ENCODE measurements at regions not wholly inside any gene's neighbourhood (a gene's known extent, or its start where the extent isn't known, plus 50 kb on each side); places are given as distances from the start of the nearest gene placed in this dataset.
A peak's percentile ranks its signal among the peaks of the same experiment; 100 is the strongest.
"Not testable (repeated sequence)": the region's sequence is repeated elsewhere in the genome, so short reads cannot be mapped to it uniquely, and the experiment has no call there.

DNA sequence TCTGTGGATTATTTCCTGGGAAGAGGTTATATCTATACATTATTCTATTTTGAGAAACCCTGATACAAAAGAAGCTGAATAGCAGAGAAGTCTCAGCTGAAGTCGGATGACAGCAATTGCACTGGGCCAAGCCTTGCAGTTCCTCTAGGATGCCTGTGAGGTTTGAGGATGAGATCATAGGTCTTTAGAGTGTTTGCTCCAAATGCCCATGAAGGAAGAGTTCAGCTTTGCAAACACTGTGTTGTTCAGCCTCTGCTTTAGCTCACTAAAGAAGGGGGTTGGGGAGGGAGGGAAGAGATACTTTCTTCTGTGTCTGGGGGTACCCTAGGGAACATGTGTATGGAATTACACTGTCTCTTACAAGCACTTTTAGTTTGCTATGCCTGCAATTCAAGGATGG, 282.5 kb upstream of the NRP1 start:
- Mint-ChIP-seq H3K36me3 (ENCODE audit: insufficient read depth) (no peaks in the 10 kb centered on the region), H3K27me3 (peaks cover 0 to 9% of the 10 kb centered on the region in 2 donors), H3K4me3 (no peak overlapping the region), H3K27ac (no peak overlapping the region), H3K9me3 (peaks cover 0 to 3% of the 10 kb centered on the region in 2 donors), H3K4me1 (ENCODE audit: low read depth in 2 of 2) (peaks cover 5% of the 10 kb centered on the region in 2 donors)
- DNase-seq (no peak), ATAC-seq (replicated peaks) (no peak)

DNA sequence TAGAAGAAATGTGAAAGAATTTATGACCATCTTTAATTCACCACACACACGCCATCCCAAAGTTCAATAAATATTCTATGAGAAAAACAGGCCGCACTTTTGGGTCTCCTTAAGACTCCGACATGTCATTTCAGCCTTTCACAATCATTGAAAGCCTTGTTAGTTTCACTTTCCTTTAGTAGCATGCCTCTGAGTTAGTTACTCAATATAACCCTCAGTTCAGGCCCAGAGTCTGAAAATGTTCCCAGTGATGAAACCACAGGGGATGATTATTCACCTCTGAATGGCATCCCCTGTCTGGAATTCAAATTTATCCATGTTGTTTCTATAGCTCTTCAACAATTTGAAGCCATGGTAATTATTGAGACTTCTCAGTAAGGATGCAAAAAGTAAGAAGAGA, 278.1 kb upstream of the NRP1 start:
- H3K36me3 Mint-ChIP-seq (ENCODE audit: insufficient read depth), result no peaks in the 10 kb centered on the region
- ATAC-seq (replicated peaks) (peak; percentile 50), DNase-seq (no peak)
- H3K27me3 Mint-ChIP-seq, result no peaks in the 10 kb centered on the region
- H3K9me3 Mint-ChIP-seq, result peaks cover 6 to 7% of the 10 kb centered on the region in 2 donors
- H3K27ac Mint-ChIP-seq, result peak overlapping the region in 1 of 2 donors; percentile 79
- peak overlapping the region in 1 of 2 donors; percentile 37 for H3K4me3 Mint-ChIP-seq
- H3K4me1 Mint-ChIP-seq (ENCODE audit: low read depth in 2 of 2), result peaks cover 5% of the 10 kb centered on the region in 2 donors

DNA sequence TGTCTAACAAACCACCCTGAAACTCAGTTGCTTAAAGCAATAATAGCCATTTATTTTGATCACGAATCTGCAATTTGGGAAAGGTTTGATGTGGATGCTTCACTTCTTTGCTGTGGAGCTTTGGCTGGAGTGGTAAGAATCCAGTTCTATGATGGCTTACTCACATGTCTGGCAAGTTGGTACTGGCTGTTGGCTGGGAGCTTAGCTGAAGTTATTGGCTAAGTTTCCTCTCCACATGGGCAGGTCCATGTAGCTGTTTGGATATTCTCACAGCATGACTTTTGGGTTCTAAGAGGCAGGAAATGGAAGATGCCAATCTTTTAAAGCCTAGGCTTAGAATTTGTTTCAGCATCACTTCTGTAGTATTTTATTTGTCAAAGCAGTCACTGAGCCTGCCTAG, 277.6 kb upstream of the NRP1 start:
- no peak for DNase-seq
- peaks cover 6 to 7% of the 10 kb centered on the region in 2 donors for H3K9me3 Mint-ChIP-seq
- peak overlapping the region in 1 of 2 donors; percentile 37 for H3K4me3 Mint-ChIP-seq
- H3K4me1 Mint-ChIP-seq (ENCODE audit: low read depth in 2 of 2), result peaks cover 5% of the 10 kb centered on the region in 2 donors
- H3K27me3 Mint-ChIP-seq, result no peaks in the 10 kb centered on the region
- H3K27ac Mint-ChIP-seq, result peak overlapping the region in 1 of 2 donors; percentile 79
- no peaks in the 10 kb centered on the region for H3K36me3 Mint-ChIP-seq (ENCODE audit: insufficient read depth)
- ATAC-seq (replicated peaks), result no peak

DNA sequence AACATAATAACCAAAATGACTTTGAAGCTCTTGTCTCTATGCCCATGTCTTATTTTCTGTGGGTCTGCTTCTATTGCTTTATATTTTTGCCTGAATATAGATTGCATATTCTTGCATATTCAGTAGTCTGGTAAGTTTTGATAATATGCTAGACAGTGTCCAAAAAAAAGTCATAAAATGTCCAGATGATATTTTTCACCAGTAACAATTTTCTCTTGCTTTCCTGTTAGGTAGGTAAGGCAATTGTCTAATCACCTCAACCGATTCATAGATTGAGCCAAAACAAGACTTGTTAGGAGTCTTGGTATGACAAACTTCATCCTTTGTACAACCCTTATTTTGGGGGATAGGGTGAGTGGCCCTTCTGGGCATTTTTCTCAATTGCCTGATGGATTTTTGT, 277.0 kb upstream of the NRP1 start:
- Mint-ChIP-seq H3K9me3 (peaks cover 6 to 7% of the 10 kb centered on the region in 2 donors), H3K4me3 (no peak overlapping the region), H3K4me1 (ENCODE audit: low read depth in 2 of 2) (peaks cover 5% of the 10 kb centered on the region in 2 donors), H3K27me3 (no peaks in the 10 kb centered on the region), H3K36me3 (ENCODE audit: insufficient read depth) (no peaks in the 10 kb centered on the region), H3K27ac (no peak overlapping the region)
- no peak for DNase-seq
- no peak for ATAC-seq (replicated peaks)

DNA sequence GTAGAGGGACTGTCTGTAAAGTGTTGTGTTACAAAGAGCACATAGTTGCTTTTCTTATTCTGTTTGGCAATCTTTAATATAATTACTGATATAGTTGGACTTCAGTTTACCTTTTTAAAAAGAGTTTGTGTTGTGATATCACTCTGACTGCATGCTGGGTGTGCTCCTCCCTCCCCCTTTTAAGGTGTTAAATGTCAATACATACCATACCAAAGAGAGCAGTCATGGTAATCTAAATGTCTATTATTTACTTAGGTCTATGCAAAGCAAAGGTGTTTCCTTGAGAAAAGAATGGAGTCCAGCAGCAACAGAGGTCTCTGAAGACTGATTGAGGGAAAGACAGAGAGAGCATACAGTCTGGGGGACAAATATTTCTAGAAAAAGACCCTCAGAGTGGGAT, 275.1 kb upstream of the NRP1 start:
- ATAC-seq (replicated peaks), result no peak
- Mint-ChIP-seq H3K27me3 (no peaks in the 10 kb centered on the region), H3K4me3 (no peak overlapping the region), H3K9me3 (peaks cover 6 to 7% of the 10 kb centered on the region in 2 donors), H3K36me3 (ENCODE audit: insufficient read depth) (no peaks in the 10 kb centered on the region), H3K27ac (no peak overlapping the region), H3K4me1 (ENCODE audit: low read depth in 2 of 2) (peaks cover 5% of the 10 kb centered on the region in 2 donors)
- DNase-seq, result no peak

DNA sequence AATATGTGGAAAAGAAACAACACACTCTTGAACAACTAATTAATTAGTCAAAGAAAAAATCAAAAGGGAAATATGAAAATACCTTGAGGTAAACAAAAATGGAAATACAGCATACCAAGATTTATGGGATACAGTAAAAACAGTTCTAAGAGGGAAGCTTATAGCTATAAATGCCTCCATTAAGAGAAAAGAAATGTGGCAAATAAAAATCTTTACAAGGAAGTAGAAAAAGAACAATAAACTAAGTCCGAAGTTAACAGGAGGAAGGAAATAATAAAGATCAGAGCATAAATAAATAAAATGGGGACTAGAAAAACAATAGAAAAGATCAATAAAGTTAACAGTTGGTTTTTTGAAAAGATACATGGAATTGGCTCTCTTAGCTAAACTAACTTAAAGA, 267.8 kb upstream of the NRP1 start:
- Mint-ChIP-seq H3K36me3 (ENCODE audit: insufficient read depth) (no peaks in the 10 kb centered on the region), H3K4me3 (no peak overlapping the region), H3K27ac (no peak overlapping the region), H3K9me3 (peaks cover 5 to 7% of the 10 kb centered on the region in 2 donors), H3K27me3 (peaks cover 15 to 19% of the 10 kb centered on the region in 2 donors), H3K4me1 (ENCODE audit: low read depth in 2 of 2) (no peaks in the 10 kb centered on the region)
- ATAC-seq (replicated peaks), result no peak
- no peak for DNase-seq

DNA sequence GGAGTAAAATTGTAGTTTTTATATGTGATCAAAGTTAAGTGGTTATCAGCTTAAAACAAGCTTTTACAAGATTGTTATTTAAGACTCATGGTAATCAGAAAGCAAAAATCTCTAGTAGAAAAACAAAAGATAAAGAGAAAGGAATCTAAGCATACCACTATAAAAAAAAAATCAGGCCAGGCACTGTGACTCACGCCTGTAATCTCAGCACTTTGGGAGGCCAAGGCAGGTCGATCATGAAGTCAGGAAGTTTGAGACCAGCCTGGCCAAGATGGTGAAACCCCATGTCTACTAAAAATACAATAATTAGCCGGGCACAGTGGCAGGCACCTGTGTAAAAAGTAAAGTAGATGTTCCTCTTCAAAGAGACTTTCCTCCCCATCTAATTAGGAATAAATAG, 265.9 kb upstream of the NRP1 start:
- peaks cover 5 to 7% of the 10 kb centered on the region in 2 donors for H3K9me3 Mint-ChIP-seq
- H3K36me3 Mint-ChIP-seq (ENCODE audit: insufficient read depth), result no peaks in the 10 kb centered on the region
- H3K4me1 Mint-ChIP-seq (ENCODE audit: low read depth in 2 of 2), result no peaks in the 10 kb centered on the region
- no peak for DNase-seq
- no peak overlapping the region for H3K4me3 Mint-ChIP-seq
- no peak for ATAC-seq (replicated peaks)
- H3K27ac Mint-ChIP-seq, result no peak overlapping the region
- H3K27me3 Mint-ChIP-seq, result peaks cover 18 to 35% of the 10 kb centered on the region in 2 donors

DNA sequence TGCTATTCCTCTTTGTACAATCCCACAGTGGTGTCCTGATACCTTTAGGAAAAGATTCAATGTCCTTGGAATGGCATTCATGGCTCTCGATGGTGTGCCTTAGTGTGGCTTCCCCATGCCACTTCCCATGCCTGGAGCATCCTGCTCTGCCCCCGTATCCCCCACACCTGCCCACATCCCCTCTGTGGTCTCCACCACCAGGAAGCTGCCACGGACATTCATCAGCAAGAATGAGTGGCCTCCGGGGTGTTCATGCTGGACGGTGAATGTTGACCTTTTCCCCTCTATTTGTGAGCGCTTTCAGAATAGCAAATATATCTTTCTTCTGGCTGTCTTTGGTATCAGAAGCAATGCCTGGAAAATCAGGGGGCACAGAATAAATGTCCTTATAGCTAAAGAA, 262.0 kb upstream of the NRP1 start:
- peaks cover 29 to 56% of the 10 kb centered on the region in 2 donors for H3K27me3 Mint-ChIP-seq
- DNase-seq, result no peak
- ATAC-seq (replicated peaks), result no peak
- H3K27ac Mint-ChIP-seq, result no peak overlapping the region
- no peaks in the 10 kb centered on the region for H3K4me1 Mint-ChIP-seq (ENCODE audit: low read depth in 2 of 2)
- peaks cover 2% of the 10 kb centered on the region for H3K36me3 Mint-ChIP-seq (ENCODE audit: insufficient read depth)
- peaks cover 5 to 7% of the 10 kb centered on the region in 2 donors for H3K9me3 Mint-ChIP-seq
- no peak overlapping the region for H3K4me3 Mint-ChIP-seq

DNA sequence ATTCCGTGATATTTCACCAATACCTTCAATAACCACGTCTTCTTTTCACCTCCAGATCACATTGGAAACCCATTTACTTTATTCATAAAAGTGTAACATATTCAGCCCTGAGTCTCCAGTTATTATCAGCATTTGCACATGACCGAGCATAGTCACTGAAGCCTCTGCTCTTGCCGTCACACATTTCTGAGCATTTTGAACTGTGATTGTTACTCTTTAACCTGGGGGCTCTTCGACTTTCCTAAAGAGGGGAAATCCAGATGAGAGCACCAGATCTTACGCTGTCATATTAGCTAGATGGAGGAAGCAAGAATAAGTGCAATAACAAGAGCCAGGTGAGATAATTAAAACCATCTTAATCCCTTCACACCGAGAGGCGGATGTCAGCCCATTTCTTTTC, 260.0 kb upstream of the NRP1 start:
- Mint-ChIP-seq H3K4me3 (no peak overlapping the region), H3K36me3 (ENCODE audit: insufficient read depth) (peaks cover 3% of the 10 kb centered on the region), H3K9me3 (peaks cover 5 to 7% of the 10 kb centered on the region in 2 donors), H3K27me3 (peaks cover 29 to 56% of the 10 kb centered on the region in 2 donors), H3K4me1 (ENCODE audit: low read depth in 2 of 2) (no peaks in the 10 kb centered on the region), H3K27ac (no peak overlapping the region)
- no peak for ATAC-seq (replicated peaks)
- no peak for DNase-seq

DNA sequence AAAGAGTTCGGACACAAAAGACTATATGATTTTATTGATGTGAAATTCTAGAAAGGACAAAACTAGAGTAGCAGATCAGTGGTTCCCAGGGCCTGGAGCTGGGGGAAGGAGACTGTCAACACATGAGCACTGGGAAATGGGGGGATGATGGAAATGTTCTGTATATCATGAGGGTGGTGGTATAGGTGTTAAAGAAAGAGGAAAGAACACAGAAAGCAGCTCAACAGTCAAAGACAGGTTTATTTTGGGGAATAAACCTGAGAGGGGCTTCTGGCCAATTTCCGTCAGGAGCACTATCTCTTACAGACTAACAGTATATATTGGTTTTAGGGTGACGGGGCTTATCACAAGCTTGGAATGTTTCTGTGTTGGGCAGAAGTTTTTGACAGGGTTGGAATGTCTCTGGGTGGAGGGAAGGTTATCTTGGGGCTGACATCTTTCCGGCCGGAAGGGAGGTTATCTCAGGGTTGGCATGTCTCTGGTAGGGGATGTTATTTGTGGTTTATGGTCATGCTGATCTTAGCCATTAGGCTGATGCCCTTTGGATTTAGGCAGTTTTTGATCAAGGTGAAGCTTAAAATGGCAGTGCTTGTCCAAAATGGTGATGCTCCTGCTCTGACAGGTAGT, 254.6 kb upstream of the NRP1 start:
- Mint-ChIP-seq H3K27me3 (peaks cover 17 to 39% of the 10 kb centered on the region in 2 donors), H3K4me3 (no peak overlapping the region), H3K4me1 (ENCODE audit: low read depth in 2 of 2) (no peaks in the 10 kb centered on the region), H3K9me3 (no peaks in the 10 kb centered on the region), H3K36me3 (ENCODE audit: insufficient read depth) (peaks cover 3% of the 10 kb centered on the region), H3K27ac (no peak overlapping the region)
- no peak for ATAC-seq (replicated peaks)
- no peak for DNase-seq

DNA sequence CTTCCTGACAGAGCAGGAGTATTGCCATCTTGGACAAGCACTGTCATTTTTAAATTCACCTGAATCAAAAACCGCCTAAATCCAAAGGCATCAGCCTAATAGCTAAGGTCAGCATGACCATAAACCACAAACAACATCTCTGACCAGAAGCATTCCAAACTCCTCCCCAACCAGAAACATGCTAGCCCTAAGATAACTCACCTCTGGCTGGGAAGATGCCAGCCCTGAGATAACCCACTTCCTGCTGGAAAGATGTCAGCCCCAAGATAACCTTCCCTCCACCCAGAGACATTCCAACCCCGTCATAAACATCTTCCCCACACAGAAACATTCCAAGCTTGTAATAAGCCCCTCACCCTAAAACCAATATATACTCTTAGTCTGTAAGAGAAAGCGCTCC, 250.1 kb upstream of the NRP1 start:
- H3K4me1 Mint-ChIP-seq (ENCODE audit: low read depth in 2 of 2); H3K27ac Mint-ChIP-seq; ATAC-seq (replicated peaks); H3K36me3 Mint-ChIP-seq (ENCODE audit: insufficient read depth); H3K9me3 Mint-ChIP-seq; H3K4me3 Mint-ChIP-seq; DNase-seq: not testable (repeated sequence)
- peaks cover 12 to 32% of the 10 kb centered on the region in 2 donors for H3K27me3 Mint-ChIP-seq

DNA sequence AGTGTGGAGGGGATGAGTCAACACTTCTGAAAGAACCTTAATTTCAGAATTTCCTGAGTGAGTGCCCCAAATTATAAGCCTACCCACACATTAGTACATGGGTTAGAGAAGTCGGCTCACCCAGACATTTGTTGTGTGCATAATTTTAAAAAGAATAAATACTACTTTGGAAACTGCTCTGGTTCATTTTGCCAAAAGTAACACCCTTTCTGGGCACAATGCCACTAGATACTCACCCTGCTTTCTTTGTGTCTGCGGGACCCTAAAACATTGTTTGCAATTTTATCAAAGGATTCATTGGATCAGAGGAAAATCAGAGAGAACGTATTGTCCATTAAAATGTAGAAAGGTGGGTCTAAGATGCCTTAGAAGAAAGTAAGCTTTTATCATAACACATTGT, 245.5 kb upstream of the NRP1 start:
- Mint-ChIP-seq H3K4me1 (ENCODE audit: low read depth in 2 of 2) (no peaks in the 10 kb centered on the region), H3K27ac (no peak overlapping the region), H3K27me3 (peaks cover 7 to 10% of the 10 kb centered on the region in 2 donors), H3K4me3 (no peak overlapping the region), H3K36me3 (ENCODE audit: insufficient read depth) (no peaks in the 10 kb centered on the region), H3K9me3 (no peaks in the 10 kb centered on the region)
- ATAC-seq (replicated peaks) (no peak), DNase-seq (no peak)

DNA sequence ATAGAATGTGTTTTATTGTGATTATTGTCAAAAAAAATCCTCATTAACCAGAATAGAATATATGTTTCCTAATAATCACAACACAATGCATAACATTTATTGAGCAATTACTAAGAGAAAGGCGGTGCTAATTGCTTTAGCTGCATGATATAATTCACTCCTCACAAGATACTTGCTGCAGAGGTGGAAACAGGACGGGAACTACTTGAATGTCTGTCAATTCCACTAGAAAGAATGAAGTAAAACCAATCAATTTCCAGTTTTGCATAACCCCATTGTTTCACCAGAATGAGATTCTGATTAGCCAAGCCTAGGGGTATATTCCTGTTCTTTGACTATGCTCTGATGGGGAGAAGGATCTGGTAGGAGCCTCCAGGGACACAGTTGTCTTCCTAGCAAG, 239.1 kb upstream of the NRP1 start:
- Mint-ChIP-seq H3K4me3 (no peak overlapping the region), H3K27ac (no peak overlapping the region), H3K9me3 (no peaks in the 10 kb centered on the region), H3K27me3 (peaks cover 0 to 6% of the 10 kb centered on the region in 2 donors), H3K4me1 (ENCODE audit: low read depth in 2 of 2) (no peaks in the 10 kb centered on the region), H3K36me3 (ENCODE audit: insufficient read depth) (no peaks in the 10 kb centered on the region)
- DNase-seq, result no peak
- no peak for ATAC-seq (replicated peaks)

DNA sequence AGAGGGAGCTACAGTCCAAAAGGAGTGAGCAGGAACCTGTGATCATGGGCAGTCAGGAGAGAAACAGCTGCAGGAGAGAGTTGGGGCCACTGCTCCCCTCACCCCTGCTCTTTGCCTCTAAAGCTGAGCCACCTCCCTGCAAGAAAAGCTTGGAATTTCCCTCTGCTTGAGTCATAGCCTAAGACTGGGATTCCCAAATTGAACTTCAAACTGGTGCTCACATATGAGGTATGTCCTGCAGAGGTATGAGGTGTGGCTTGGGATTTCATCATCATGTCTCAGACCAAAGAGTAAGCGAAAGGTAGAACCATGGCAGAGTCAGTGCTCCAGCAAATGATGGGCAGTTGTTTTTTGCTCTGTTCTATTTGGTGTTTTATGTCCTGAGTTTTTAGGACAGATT, 237.1 kb upstream of the NRP1 start:
- H3K27ac Mint-ChIP-seq, result no peak overlapping the region
- no peak overlapping the region for H3K4me3 Mint-ChIP-seq
- no peaks in the 10 kb centered on the region for H3K36me3 Mint-ChIP-seq (ENCODE audit: insufficient read depth)
- DNase-seq (no peak), ATAC-seq (replicated peaks) (no peak)
- peaks cover 0 to 6% of the 10 kb centered on the region in 2 donors for H3K27me3 Mint-ChIP-seq
- H3K4me1 Mint-ChIP-seq (ENCODE audit: low read depth in 2 of 2), result no peaks in the 10 kb centered on the region
- H3K9me3 Mint-ChIP-seq, result no peaks in the 10 kb centered on the region

All from effector memory CD8-positive, alpha-beta T cell (primary cell).